GM13977 (cell line): ENCODE measurements at regions not wholly inside any gene's neighbourhood (a gene's known extent, or its start where the extent isn't known, plus 50 kb on each side); places are given as distances from the start of the nearest gene placed in this dataset.

Experiments used
- DNase-seq: peaks from one replicate; pipeline ENCODE4 v3.0.0; 2012; ENCODE audit warnings: low spot score
- in situ Hi-C: fragments of 300-500 bp; cut with MboI; formaldehyde crosslinking; loops from one replicate; pipeline ENCODE4 v1.12.0; 2022; ENCODE audit warnings: low sequenced_read_pairs, low pct_unique_long_range_greater_than_20kb, mixed read lengths, inconsistent platforms; ENCODE audit not compliant: unreplicated experiment
- TF ChIP-seq, protein P1 (sequence below): IDR thresholded peaks from 2 replicates; pipeline ENCODE4 v1.5.1; 2012; ENCODE audit warnings: mild to moderate bottlenecking, control low read depth; ENCODE audit not compliant: insufficient read depth; ENCODE audit errors: extremely low read depth, missing control alignments

DNA sequence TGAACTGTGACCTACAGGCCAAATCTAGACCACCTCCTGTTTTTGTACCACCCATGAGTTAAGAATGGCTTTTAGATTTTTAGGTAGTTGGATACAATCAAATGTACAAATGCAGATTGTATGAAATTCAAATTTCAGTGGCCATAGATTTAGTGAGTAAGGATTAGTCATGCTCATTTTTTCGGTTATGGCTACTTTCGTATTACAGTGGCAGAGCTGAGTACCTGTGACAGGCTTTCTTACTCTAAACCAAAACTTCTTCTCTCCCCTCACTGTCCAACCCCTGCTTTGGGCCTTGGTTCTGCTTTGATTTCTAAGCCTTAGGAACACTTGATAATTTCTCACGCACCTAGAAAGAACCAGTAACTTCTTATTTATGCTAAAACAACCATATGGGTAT is 82.1 kb downstream of the CDC42EP3 start:
- DNase-seq: peak; percentile 25
- in situ Hi-C loops: no loop called here
- TF ChIP-seq, protein P1, sequence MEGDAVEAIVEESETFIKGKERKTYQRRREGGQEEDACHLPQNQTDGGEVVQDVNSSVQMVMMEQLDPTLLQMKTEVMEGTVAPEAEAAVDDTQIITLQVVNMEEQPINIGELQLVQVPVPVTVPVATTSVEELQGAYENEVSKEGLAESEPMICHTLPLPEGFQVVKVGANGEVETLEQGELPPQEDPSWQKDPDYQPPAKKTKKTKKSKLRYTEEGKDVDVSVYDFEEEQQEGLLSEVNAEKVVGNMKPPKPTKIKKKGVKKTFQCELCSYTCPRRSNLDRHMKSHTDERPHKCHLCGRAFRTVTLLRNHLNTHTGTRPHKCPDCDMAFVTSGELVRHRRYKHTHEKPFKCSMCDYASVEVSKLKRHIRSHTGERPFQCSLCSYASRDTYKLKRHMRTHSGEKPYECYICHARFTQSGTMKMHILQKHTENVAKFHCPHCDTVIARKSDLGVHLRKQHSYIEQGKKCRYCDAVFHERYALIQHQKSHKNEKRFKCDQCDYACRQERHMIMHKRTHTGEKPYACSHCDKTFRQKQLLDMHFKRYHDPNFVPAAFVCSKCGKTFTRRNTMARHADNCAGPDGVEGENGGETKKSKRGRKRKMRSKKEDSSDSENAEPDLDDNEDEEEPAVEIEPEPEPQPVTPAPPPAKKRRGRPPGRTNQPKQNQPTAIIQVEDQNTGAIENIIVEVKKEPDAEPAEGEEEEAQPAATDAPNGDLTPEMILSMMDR: no peak

DNA sequence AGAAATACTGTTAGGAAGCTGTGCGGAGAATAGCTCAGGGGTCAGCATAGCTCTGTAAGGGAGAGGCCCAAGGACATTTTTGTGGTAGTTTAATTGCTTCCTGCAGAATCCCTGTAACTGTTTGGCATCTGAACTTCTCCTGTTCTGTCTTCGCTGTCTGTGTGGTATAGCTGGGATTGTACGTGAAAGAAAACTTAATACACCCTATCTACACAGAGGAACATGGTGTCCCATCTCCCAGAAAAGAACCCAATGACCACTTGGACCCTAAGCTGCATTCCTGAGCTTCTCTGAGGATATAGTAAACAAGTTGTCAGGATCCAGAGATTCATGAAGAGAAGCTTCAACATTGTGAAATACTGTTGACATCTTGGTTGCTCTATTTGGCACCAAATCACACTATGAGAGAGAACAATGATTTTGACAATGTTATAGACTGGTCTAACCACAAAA is 81.3 kb downstream of the CDC42EP3 start:
- TF ChIP-seq, protein P1: no peak
- in situ Hi-C loops: no loop called here
- DNase-seq: no peak
